Suprapubic skin (tissue), 3 donors: ENCODE measurements at regions not wholly inside any gene's neighbourhood (a gene's known extent, or its start where the extent isn't known, plus 50 kb on each side); places are given as distances from the start of the nearest gene placed in this dataset.

Experiments
- POLR2A ChIP-seq, 2 donors: fragments of 450-650 bp; IDR thresholded peaks; one replicate each; pipeline ENCODE4 v1.6.1; 2017; ENCODE audit warnings: antibody characterized with exemption in 2 of 2, mild to moderate bottlenecking in 2 of 2, moderate library complexity in 2 of 2
- TF ChIP-seq, protein P1 (sequence below), 2 donors: fragments of 200-600 bp in 1 of 2; fragments of 450-650 bp in 1 of 2; sonication (generic) in 1 of 2; IDR thresholded peaks; one replicate each; pipeline ENCODE4 v1.5.1; 2016 to 2019; ENCODE audit warnings: antibody characterized with exemption in 2 of 2, mild to moderate bottlenecking in 1 of 2, moderate library complexity in 1 of 2

DNA sequence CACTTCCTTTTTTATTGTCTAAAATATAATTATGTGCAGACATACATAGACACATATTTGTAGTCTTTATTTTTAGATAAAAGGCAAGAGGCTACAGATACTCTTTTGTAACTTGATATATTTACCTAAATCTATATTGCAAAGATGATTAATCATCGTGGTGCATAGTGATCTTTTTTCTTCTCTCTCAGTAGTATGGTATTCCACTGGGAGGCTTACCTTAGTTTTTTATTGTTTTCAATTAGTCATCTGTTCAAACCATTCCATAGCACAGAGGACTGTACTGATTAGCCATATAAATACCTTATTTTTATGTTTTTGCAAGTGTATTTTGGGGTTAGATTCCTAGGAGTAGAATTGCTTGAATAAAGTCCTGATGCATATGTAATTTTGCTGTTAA is 619.7 kb downstream of the GRXCR1 start:
- TF ChIP-seq, protein P1, sequence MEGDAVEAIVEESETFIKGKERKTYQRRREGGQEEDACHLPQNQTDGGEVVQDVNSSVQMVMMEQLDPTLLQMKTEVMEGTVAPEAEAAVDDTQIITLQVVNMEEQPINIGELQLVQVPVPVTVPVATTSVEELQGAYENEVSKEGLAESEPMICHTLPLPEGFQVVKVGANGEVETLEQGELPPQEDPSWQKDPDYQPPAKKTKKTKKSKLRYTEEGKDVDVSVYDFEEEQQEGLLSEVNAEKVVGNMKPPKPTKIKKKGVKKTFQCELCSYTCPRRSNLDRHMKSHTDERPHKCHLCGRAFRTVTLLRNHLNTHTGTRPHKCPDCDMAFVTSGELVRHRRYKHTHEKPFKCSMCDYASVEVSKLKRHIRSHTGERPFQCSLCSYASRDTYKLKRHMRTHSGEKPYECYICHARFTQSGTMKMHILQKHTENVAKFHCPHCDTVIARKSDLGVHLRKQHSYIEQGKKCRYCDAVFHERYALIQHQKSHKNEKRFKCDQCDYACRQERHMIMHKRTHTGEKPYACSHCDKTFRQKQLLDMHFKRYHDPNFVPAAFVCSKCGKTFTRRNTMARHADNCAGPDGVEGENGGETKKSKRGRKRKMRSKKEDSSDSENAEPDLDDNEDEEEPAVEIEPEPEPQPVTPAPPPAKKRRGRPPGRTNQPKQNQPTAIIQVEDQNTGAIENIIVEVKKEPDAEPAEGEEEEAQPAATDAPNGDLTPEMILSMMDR (IDR thresholded peaks at IDR 0.05), result no peak
- no peak for TF ChIP-seq POLR2A (IDR thresholded peaks at IDR 0.05)
